Stimulated activated naive CD8-positive, alpha-beta T cell treated with anti-CD3 and anti-CD28 coated beads, Interleukin-15, Interleukin-2, amounts not matched to agents 100 U/mL and 50 U/mL, for 24 hours (primary cell): ENCODE measurements at regions not wholly inside any gene's neighbourhood (a gene's known extent, or its start where the extent isn't known, plus 50 kb on each side); places are given as distances from the start of the nearest gene placed in this dataset.
A peak's percentile ranks its signal among the peaks of the same experiment; 100 is the strongest.
"Not testable (repeated sequence)": the region's sequence is repeated elsewhere in the genome, so short reads cannot be mapped to it uniquely, and the experiment has no call there.

Experiments
- ATAC-seq: fragments of 150-1000 bp; cut with Tn5 transposase; one replicate; pipeline ENCODE4 v1.10.0; 2021
- DNase-seq: peaks from one replicate; pipeline ENCODE4 v3.0.0; 2021

GRCh38 chr11:109937968-109938367, 155.2 kb upstream of the ZC3H12C start:
- ATAC-seq (no peak), DNase-seq (no peak)

GRCh38 chr11:109939166-109939810, 153.9 kb upstream of the ZC3H12C start:
- ATAC-seq (no peak), DNase-seq (no peak)

GRCh38 chr11:109940816-109941215, 152.4 kb upstream of the ZC3H12C start:
- no peak for ATAC-seq
- no peak for DNase-seq

- ATAC-seq (peak; percentile 23), DNase-seq (no peak)
These were observed 147.4 kb upstream of the ZC3H12C start for GRCh38 chr11:109945626-109946321.

- peak; percentile 89 for ATAC-seq
- peak; percentile 70 for DNase-seq
These were observed 146.8 kb upstream of the ZC3H12C start for GRCh38 chr11:109946322-109946846.

- ATAC-seq (no peak), DNase-seq (no peak)
These were observed 138.7 kb upstream of the ZC3H12C start for GRCh38 chr11:109954534-109954933.

- no peak for DNase-seq
- ATAC-seq = no peak
These were observed 136.9 kb upstream of the ZC3H12C start for GRCh38 chr11:109956124-109956793.

- DNase-seq (no peak), ATAC-seq (no peak)
These were observed 136.2 kb upstream of the ZC3H12C start for GRCh38 chr11:109957000-109957399.

- ATAC-seq (no peak), DNase-seq (no peak)
These were observed 135.6 kb upstream of the ZC3H12C start for GRCh38 chr11:109957601-109958000.

GRCh38 chr11:109958131-109958820, 134.9 kb upstream of the ZC3H12C start:
- no peak for ATAC-seq
- DNase-seq = no peak

- DNase-seq (no peak), ATAC-seq (no peak)
These were observed 134.4 kb upstream of the ZC3H12C start for GRCh38 chr11:109958821-109959166.

- ATAC-seq (no peak), DNase-seq (no peak)
These were observed 132.4 kb upstream of the ZC3H12C start for GRCh38 chr11:109960831-109961230.

GRCh38 chr11:109961261-109961660, 131.9 kb upstream of the ZC3H12C start:
- no peak for DNase-seq
- ATAC-seq = no peak

- no peak for ATAC-seq
- no peak for DNase-seq
These were observed 130.1 kb upstream of the ZC3H12C start for GRCh38 chr11:109963101-109963500.

GRCh38 chr11:109964487-109964886, 128.7 kb upstream of the ZC3H12C start:
- no peak for ATAC-seq

GRCh38 chr11:109965445-109965844, 127.7 kb upstream of the ZC3H12C start:
- not testable (repeated sequence) for DNase-seq, ATAC-seq

More at GRCh38 chr11:109964487-109964886, 128.7 kb upstream of the ZC3H12C start:
- no peak for DNase-seq

- ATAC-seq = peak; percentile 50
- not testable (repeated sequence) for DNase-seq
These were observed 127.3 kb upstream of the ZC3H12C start for GRCh38 chr11:109965926-109966325.

- ATAC-seq = not testable (repeated sequence)
These were observed 126.1 kb upstream of the ZC3H12C start for GRCh38 chr11:109967136-109967535.

GRCh38 chr11:109968299-109968698, 124.9 kb upstream of the ZC3H12C start:
- no peak for ATAC-seq
- no peak for DNase-seq

More at GRCh38 chr11:109967136-109967535, 126.1 kb upstream of the ZC3H12C start:
- not testable (repeated sequence) for DNase-seq

- ATAC-seq = no peak
- no peak for DNase-seq
These were observed 124.4 kb upstream of the ZC3H12C start for GRCh38 chr11:109968781-109969180.

GRCh38 chr11:109970516-109971183, 122.5 kb upstream of the ZC3H12C start:
- no peak for DNase-seq
- ATAC-seq = peak; percentile 71

GRCh38 chr11:109971184-109971523, 122.0 kb upstream of the ZC3H12C start:
- ATAC-seq (peak; percentile 50), DNase-seq (no peak)
